NOMO-1 treated with dmso at 0.1 percent for 144 hours (cell line): ENCODE measurements at regions not wholly inside any gene's neighbourhood (a gene's known extent, or its start where the extent isn't known, plus 50 kb on each side); places are given as distances from the start of the nearest gene placed in this dataset.

ENCODE experiments used
- DNase-seq: peaks from one replicate; lab custom pipeline; 2025; ENCODE audit not compliant: unreplicated experiment; lab: John Stamatoyannopoulos, UW

- DNase-seq = no peak
Observed at GRCh38 chr18:37734406-37734805, 168.8 kb upstream of the CELF4 start.

GRCh38 chr18:37729716-37730115 is 164.1 kb upstream of the CELF4 start:
- DNase-seq = no peak

- no peak for DNase-seq
Observed at GRCh38 chr18:37724206-37724605, 158.6 kb upstream of the CELF4 start.

GRCh38 chr18:37721544-37722522 is 156.2 kb upstream of the CELF4 start:
- DNase-seq = no peak

- DNase-seq = no peak
Observed at GRCh38 chr18:37720663-37721062, 155.1 kb upstream of the CELF4 start.

- no peak for DNase-seq
Observed at GRCh38 chr18:37717656-37718055, 152.1 kb upstream of the CELF4 start.

GRCh38 chr18:37717098-37717497 is 151.5 kb upstream of the CELF4 start:
- no peak for DNase-seq

- DNase-seq = no peak
Observed at GRCh38 chr18:37716106-37716735, 150.6 kb upstream of the CELF4 start.

- DNase-seq = no peak
Observed at GRCh38 chr18:37714691-37715090, 149.1 kb upstream of the CELF4 start.

- no peak for DNase-seq
Observed at GRCh38 chr18:37712776-37713175, 147.2 kb upstream of the CELF4 start.

- no peak for DNase-seq
Observed at GRCh38 chr18:37711766-37712505, 146.3 kb upstream of the CELF4 start.

GRCh38 chr18:37710726-37711125 is 145.1 kb upstream of the CELF4 start:
- DNase-seq = no peak

- DNase-seq = no peak
Observed at GRCh38 chr18:37709740-37710139, 144.1 kb upstream of the CELF4 start.

GRCh38 chr18:37705016-37705415 is 139.4 kb upstream of the CELF4 start:
- no peak for DNase-seq

- DNase-seq = no peak
Observed at GRCh38 chr18:37702841-37703240, 137.2 kb upstream of the CELF4 start.

- peak; percentile 32 for DNase-seq
Observed at GRCh38 chr18:37701967-37702366, 136.4 kb upstream of the CELF4 start.

GRCh38 chr18:37698508-37699040 is 133.0 kb upstream of the CELF4 start:
- no peak for DNase-seq

- DNase-seq = no peak
Observed at GRCh38 chr18:37694516-37694915, 128.9 kb upstream of the CELF4 start.

- DNase-seq = no peak
Observed at GRCh38 chr18:37691162-37691561, 125.6 kb upstream of the CELF4 start.

- DNase-seq = no peak
Observed at GRCh38 chr18:37689841-37690240, 124.2 kb upstream of the CELF4 start.

- DNase-seq = no peak
Observed at GRCh38 chr18:37684590-37684989, 119.0 kb upstream of the CELF4 start.
